HG03442 (cell line): ENCODE measurements at regions not wholly inside any gene's neighbourhood (a gene's known extent, or its start where the extent isn't known, plus 50 kb on each side); places are given as distances from the start of the nearest gene placed in this dataset.

ENCODE experiments used
- ATAC-seq: cut with Tn5 transposase; IDR thresholded peaks from one replicate; pipeline ENCODE4 v1.9.1; 2021; ENCODE audit warnings: mild to moderate bottlenecking, moderate library complexity; ENCODE audit not compliant: unreplicated experiment

DNA sequence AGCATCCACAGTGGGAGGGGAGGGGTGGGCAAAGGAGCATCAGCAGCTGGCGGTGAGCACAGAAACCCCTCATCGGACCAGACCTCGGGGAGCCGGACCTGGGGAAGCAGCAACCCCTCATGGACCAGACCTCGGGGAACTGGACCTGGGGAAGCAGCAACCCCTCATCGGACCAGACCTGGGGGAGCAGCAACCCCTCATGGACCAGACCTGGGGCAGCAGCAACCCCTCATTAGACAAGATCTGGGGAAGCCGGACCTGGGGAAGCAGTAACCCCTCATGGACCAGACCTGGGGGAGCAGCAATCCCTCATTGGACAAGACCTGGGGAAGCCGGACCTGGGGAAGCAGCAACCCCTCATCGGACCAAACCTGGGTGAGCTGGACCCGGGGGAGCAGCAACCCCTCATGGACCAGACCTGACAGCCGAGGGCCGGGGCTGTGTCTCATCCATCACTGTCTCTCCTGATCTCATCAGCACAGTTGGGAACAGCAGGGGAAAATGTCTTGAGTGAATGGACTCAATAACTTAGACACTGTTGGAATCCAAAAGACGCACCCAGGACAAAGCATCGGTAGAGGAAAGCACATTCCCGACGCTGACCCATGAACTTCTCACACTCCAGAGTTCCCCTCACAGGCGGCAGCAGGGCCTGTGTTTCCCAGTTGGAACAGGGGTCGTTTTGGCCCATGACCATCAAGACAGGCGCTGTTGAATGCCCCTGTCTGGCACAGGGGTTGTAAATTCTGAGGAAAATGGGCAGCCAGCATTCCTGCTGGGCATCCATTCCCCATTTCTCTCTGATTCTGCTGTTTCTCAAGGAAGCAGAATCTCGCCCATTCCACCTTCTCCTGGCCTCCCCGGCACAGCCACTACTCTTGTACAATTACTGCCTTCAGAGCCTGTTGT lies 1494.6 kb downstream of the TBC1D22A start:
- no peak for ATAC-seq

DNA sequence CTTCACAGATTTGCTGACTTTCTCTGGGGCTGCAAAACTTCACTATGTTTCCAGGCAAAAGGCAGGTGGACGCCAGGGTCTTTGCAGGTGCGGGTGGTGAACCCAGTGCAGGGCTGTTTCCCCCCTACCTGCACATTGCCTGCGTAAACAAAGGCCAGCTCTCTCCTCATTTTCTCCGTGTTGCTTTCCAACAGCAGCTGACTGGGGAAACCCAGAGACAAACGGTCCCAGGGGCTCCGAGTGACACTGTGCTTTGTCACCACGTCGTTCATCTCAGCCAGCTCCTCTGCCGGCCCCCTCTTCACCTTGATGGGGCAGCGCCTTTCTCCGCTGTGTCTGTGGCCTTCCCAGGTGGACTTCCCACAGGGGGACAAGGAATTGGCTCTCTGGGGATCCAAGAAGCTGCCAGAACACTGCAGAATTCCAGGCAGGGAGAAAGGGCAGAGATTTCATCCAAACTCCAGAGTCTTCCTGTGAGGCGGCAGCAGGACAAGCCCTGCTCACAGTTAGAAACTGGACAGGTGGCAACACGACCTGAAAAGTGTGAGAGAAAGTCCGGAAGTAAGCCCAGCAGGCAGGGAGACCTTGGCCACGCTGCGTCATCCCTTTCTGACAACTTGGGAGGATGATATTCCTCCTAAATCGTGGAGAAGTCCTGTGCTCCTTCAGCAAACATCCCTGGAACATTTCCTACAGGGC lies 1493.7 kb downstream of the TBC1D22A start:
- no peak for ATAC-seq

GRCh38 chr22:48254311-48254873 lies 1491.9 kb downstream of the TBC1D22A start:
- ATAC-seq = no peak

- no peak for ATAC-seq
These were observed 1491.1 kb downstream of the TBC1D22A start for GRCh38 chr22:48253573-48253972.

DNA sequence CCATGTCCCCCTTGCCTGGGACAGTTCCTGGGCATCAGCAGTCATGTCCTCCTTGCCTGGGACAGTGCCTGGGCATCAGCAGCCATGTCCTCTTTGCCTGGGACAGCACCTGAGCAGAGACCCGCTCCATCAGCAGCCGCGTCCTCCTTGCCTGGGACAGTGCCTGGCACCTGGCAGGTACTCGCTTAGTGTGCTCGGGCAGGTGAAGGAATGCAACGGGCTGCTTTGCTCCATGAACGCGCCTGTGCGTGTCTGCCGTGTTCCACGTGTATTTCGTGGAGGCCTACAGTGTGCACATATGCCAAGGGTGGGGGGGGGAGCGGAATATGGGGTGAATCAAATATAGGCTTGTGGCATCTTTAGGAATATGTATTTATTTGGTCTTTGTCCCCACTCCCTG lies 1490.7 kb downstream of the TBC1D22A start:
- no peak for ATAC-seq

DNA sequence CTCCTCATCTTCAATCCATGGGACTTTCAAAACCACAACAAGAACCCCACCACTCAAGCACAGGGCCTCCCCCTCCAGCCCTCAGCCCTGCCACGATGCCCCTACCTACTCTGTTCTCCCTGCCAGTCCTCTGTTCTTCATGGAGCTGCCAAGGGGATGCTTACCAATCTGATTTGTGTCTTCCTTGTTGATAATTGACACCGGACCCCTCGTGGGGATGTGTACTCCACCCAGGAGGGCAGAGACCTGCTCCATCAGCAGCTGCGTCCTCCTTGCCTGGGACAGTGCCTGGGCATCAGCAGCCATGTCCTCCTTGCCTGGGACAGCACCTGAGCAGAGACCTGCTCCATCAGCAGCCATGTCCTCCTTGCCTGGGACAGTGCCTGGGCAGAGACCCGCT lies 1489.2 kb downstream of the TBC1D22A start:
- ATAC-seq = no peak

GRCh38 chr22:48250937-48251530 lies 1488.6 kb downstream of the TBC1D22A start:
- ATAC-seq = no peak

- ATAC-seq = no peak
These were observed 1487.9 kb downstream of the TBC1D22A start for GRCh38 chr22:48250286-48250895.

GRCh38 chr22:48249713-48250268 lies 1487.3 kb downstream of the TBC1D22A start:
- no peak for ATAC-seq

DNA sequence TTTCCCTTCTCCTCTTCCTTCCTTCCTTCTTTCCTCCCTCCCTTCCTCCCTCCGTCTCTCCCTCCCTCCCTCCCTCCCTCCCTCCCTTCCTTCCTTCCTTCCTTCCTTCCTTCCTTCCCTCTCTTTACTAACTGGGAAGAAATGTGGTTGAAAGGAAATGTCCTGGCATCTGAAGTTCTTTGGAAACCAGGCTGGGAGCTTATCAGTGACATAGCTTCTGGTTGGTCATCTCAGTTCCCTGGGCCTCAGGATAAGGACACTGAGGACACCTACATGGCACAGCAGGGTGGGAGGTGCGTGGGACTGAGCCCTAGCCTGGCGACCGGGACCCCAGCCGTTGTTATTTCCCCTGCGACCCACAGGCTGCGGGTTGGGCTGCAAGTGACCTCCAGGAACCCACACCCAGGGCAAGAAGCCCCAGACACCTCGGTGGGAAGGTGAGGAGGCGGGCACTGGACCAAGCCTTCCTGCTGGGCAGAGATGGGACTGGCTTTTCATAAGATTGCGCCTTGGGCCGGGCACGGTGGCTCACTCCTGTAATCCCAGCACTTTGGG lies 1486.5 kb downstream of the TBC1D22A start:
- no peak for ATAC-seq

DNA sequence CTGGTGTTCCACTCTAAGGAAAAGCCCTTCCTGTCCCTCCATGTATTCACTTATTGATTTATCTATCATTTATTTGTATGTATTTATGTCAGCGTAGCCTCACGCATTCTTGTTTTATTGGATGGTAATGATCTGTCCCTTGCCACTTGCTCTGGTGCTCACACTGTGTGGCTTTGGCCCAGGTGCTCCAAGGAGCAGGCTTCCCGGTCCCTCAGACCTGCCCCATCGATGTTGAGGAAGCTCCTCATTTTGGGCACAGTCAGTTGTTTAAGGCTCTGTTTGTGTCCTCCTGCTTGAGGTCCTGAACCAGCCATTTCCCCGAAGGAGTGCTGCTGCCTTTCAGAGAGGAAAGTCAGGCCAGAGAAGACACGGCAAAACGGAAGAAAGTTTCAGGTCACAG lies 1485.4 kb downstream of the TBC1D22A start:
- ATAC-seq = no peak

DNA sequence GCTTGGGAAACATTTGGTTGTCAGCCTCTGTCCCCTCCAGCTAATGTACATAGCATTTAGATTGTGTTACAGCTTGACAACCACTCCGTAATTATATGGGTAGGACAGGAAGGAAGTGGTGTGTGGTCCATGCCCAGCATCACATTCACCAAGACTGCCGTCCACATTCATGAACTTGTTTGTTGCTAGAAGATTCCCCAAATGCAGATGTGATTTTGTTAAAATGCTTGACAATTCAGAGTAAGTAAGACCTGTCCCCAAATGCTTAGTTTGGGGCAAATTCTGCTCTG lies 1482.7 kb downstream of the TBC1D22A start:
- no peak for ATAC-seq

DNA sequence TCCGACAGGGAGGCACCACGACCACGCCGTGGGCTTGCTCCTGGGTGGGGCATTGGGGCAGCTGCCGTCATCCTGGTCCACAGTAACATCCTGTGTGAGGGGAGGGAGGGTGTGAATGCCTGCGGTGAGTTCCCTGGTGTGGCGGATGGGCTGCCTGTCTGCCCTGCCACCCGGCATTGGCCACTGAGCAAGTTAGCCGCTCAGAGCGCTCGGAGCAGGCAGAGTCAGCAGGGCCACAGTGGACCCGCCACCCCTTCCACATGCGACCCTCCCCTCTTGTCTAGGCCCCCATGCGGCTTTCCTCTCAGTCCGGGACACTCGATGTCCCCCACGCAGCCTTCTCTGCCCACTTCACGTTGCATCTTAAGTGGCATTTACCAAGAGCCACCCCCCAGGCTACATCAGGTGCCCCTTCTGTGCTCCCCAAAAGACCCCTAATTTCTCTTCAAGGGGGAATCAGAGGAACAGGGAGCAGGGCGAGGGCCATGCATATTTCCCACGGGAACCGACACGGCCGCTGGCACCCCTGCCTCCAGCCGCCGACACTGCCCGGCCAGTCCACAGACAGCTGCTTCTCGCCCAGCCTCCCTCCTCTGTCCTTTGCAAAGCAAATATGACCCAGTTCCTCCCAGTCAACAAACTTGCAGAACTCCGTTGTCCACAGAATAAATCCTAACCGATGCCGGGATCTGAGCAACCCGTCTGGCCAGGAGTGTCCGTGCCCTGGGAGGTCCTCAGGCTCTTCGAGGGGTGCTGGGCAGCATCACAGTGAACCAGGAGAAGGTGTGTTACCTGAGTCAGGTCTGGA lies 1482.1 kb downstream of the TBC1D22A start:
- no peak for ATAC-seq

GRCh38 chr22:48242461-48242864 lies 1480.0 kb downstream of the TBC1D22A start:
- no peak for ATAC-seq

- ATAC-seq = no peak
These were observed 1479.2 kb downstream of the TBC1D22A start for GRCh38 chr22:48241658-48242057.

DNA sequence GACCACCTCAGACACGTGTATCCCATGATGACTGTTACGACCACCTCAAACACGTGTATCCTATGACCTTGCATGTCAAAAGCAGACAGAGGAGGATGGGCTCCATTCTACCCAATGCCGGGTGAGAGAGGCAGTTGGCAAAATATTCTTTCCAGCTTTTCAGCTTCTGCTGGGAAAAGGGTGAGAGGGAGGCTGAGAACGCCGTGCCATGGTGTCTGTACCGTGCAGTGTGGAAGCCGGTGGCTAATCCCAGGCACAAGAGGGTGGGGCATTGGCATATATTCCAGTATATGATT lies 1478.4 kb downstream of the TBC1D22A start:
- ATAC-seq = no peak

GRCh38 chr22:48240148-48240934 lies 1477.9 kb downstream of the TBC1D22A start:
- no peak for ATAC-seq

GRCh38 chr22:48239461-48240147 lies 1477.2 kb downstream of the TBC1D22A start:
- ATAC-seq = no peak

DNA sequence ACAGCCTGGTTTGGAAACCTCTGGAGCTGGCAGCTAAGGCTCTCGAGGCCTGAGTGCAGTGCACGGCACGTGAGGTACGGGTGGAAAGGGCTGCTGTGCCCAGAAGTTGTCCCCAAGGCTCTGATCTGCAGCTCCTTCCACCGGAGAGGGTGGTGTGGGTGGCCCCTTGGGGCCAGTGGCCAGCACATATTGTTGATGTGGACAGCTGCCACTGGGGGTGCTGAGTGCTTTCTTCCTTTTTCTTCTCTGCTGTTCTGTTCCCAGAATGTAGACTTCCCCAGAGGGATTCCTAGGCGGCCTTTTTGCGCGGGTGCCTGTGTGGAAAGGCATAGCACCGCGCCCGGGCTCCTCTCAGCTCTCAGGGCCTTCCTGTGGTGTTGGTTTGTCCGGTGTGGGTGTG lies 1476.5 kb downstream of the TBC1D22A start:
- ATAC-seq = no peak
